Fibroblast of villous mesenchyme (primary cell): ENCODE measurements at regions not wholly inside any gene's neighbourhood (a gene's known extent, or its start where the extent isn't known, plus 50 kb on each side); places are given as distances from the start of the nearest gene placed in this dataset.
A peak's percentile ranks its signal among the peaks of the same experiment; 100 is the strongest.

Experiments used
- DNase-seq: peaks from one replicate; pipeline ENCODE4 v3.0.0-alpha.2; 2010; ENCODE audit warnings: low read depth
- H3K4me3 ChIP-seq: 2 replicates; pipeline ENCODE4 v1.5.1; 2011; ENCODE audit warnings: low read depth, mild to moderate bottlenecking, low read length
- TF ChIP-seq, protein P1 (sequence below): IDR thresholded peaks from 2 replicates; pipeline ENCODE4 v1.5.1; 2012; ENCODE audit warnings: low read depth, mild to moderate bottlenecking, low read length; ENCODE audit not compliant: insufficient read depth

DNA sequence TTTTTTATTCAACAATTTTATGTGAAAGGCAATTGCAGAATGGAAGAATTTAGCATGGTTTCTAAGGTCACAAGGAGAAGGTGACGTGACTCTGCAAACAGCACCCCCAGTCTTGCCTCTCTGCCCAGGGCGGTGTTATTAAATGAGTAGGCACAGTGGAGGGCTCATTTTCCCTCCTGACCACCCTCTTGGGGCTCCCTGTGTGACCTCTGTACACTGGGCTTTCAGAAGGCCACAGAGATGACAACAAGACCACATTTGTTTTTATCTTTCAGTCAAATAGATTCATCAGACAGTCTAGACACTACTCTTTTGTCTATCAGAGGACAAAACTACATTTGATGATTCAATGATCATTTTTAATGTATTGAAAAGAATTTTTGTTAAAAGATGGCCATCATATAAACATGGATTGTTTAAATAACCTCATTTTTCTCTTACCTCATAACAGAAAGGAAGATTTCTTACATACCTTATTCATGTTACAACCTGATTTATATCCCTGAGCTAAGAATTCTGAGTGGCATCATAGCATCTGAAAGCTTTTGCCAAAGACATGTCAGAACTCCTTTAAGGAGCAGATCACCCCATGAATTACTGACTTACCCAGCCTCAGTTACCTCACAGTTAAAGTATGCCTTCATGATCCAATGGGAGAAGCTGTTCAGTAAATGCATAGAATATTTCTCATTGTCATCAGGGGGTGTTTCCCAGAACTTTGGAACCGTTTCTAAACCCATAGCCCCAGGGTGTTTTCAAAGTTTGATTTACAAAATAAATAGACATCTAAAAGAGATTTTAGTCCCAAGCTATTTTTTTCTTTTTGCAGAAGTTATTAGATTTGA, 184.0 kb upstream of the RFC3 start:
- no peak for DNase-seq
- TF ChIP-seq, protein P1, sequence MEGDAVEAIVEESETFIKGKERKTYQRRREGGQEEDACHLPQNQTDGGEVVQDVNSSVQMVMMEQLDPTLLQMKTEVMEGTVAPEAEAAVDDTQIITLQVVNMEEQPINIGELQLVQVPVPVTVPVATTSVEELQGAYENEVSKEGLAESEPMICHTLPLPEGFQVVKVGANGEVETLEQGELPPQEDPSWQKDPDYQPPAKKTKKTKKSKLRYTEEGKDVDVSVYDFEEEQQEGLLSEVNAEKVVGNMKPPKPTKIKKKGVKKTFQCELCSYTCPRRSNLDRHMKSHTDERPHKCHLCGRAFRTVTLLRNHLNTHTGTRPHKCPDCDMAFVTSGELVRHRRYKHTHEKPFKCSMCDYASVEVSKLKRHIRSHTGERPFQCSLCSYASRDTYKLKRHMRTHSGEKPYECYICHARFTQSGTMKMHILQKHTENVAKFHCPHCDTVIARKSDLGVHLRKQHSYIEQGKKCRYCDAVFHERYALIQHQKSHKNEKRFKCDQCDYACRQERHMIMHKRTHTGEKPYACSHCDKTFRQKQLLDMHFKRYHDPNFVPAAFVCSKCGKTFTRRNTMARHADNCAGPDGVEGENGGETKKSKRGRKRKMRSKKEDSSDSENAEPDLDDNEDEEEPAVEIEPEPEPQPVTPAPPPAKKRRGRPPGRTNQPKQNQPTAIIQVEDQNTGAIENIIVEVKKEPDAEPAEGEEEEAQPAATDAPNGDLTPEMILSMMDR: no peak
- no peak overlapping the region for H3K4me3 ChIP-seq

DNA sequence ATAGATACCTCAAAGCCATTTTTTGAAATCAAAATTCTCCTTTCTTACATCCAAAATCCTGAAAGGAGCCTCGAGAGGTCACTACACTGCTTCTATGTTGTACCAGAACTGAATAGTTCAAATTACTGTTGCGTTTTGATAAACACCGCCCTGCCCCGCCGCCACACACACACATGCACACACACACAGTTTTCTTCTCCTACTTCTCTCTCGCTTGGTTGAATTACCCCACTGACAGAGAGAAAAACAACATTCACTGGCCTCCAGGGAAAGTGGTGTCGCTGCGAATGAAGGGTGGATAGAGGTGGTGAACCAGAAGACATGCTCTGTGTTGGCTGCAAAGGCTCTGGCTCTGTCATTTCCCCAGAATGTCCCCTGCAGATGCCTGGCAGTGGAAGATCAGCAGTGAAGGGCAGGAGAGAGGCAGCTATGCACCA, 183.4 kb upstream of the RFC3 start:
- TF ChIP-seq, protein P1: no peak
- no peak overlapping the region for H3K4me3 ChIP-seq
- peak; percentile 52 for DNase-seq

DNA sequence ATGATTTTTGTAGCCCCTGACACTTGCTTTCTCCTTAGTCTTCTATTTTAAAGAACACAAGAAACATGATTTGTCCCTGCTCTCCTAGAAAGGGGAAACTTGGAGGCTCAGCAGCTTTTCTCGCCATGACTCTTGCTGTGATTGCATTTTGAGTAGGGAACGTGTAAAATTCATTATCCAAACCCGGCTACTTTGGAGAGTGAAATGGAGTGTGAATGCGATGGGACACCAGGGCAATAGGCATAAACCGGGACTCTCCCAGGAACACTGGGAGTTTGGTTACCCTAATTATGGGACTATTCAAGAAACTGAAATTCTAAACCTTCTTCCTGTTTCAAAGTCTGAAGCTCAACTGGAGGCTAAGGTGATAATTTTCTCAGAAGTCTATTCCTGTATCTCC, 181.7 kb upstream of the RFC3 start:
- TF ChIP-seq, protein P1: no peak
- no peak overlapping the region for H3K4me3 ChIP-seq
- DNase-seq: no peak

DNA sequence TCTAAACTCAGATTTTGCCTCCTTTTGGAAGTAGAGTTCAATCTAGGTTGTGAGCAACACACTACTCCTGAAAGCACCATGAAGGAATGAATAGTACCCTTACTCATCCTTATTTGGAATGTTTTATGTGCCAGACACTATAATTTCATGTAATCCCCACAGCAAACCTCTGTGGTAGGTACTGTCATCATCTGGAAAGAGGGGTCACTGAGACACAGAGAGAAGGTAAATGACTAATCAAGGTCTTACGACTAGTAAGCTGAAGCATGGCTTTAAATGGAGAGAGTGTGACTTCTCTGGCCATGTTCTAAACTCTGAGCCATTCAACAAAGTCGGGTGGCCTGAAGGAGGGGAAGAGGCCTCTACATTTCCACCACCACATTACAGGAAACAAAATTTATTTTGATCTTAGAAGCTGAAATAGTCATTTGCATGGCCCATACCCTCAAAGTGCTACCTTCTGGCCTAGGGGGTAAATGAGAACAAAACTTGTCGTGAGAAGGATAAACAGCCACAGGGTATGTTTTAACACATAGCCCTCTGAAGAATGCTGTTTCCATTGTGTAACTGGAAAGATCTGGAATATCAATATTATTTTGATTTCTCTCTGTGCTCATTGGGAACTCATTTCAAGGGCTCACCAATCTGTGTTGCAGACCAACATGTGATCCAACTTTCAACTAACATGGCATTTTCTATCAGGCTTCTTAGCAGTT, 180.8 kb upstream of the RFC3 start:
- no peak overlapping the region for H3K4me3 ChIP-seq
- TF ChIP-seq, protein P1: no peak
- no peak for DNase-seq

DNA sequence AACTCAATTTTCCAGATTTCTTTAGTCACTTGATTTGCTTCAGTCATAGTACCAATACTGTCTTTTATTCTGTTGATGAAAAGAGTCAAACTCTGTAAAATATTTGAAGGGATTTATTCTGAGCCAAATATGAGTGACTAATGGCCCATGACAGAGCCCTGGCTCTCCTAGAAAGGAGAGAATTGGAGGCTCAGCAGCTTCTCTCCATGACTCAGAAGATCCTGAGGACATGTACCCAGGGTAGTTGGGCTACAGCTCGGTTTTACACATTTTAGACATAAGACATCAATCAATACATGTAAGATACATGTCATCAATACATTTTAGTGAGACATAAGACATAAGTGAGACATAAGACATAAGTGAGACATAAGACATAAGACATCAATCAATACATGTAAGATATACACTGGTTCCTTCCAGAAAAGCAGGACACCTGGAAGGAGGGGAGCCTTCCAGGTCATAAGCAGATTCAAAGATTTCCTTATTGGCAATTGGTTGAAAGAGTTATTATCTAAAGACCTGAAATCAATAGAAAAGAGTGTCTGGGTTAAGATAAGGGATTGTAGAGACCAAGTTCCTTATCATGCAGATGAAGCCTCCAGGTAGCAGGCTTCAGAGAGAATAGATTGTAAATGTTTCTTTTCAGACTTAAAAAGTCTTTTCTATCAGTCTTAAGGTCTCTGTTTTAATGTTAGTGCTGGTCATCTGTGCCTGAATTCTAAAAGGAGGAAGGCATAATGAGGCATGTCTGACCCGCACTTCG, 179.8 kb upstream of the RFC3 start:
- TF ChIP-seq, protein P1: no peak
- H3K4me3 ChIP-seq: no peak overlapping the region
- DNase-seq: no peak

DNA sequence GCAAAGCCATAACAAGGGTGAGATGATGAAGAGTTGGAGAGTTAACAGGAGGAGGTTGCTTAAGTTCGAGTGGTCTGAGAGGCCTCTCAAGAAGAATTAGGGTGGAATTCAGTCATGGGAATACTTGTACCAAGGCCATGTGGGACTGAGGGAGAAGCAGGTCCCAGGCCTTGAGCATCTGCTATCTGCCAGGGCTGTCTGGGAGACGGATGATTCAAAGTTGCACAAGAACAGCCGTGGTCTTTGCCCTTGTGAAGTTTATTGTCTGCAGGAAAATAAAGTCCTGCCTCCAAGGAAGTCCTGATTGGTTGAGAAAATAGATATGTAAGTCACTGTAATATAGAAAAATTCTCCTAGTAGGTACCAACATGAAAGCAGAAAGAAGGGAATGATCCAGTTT, 178.8 kb upstream of the RFC3 start:
- TF ChIP-seq, protein P1: no peak
- H3K4me3 ChIP-seq: no peak overlapping the region
- DNase-seq: peak; percentile 98
